GM23338 (cell line): ENCODE measurements at regions not wholly inside any gene's neighbourhood (a gene's known extent, or its start where the extent isn't known, plus 50 kb on each side); places are given as distances from the start of the nearest gene placed in this dataset.

Source experiments
- ATAC-seq: fragments of 200-7000 bp; cut with Tn5 transposase; 3 replicates; pipeline ENCODE4 v1.9.1; 2020
- DNase-seq: peaks from one replicate; pipeline ENCODE4 v3.0.0-alpha.2; 2015; ENCODE audit warnings: low spot score
- H2AFZ ChIP-seq: fragments of 200-600 bp; sonication (generic); 2 replicates; pipeline ENCODE4 v1.8.0; 2016; ENCODE audit warnings: antibody characterized with exemption, mild to moderate bottlenecking, moderate library complexity
- H3F3A ChIP-seq: fragments of 200-600 bp; sonication (generic); replicated peaks from 2 replicates; pipeline ENCODE4 v1.8.0; 2017; ENCODE audit warnings: antibody characterized with exemption, mixed run types, low read depth
- H3K27ac ChIP-seq: fragments of 200-600 bp; sonication (generic); 2 replicates; pipeline ENCODE4 v1.6.1; 2016; ENCODE audit warnings: low read depth
- H3K27me3 ChIP-seq: fragments of 200-600 bp; sonication (generic); 2 replicates; pipeline ENCODE4 v1.8.0; 2016; ENCODE audit warnings: mild to moderate bottlenecking, mixed run types, moderate library complexity; ENCODE audit not compliant: insufficient read depth
- H3K36me3 ChIP-seq: fragments of 200-600 bp; sonication (generic); 2 replicates; pipeline ENCODE4 v1.8.0; 2016; ENCODE audit warnings: mild to moderate bottlenecking; ENCODE audit not compliant: insufficient read depth
- H3K4me1 ChIP-seq: fragments of 200-600 bp; sonication (generic); 2 replicates; pipeline ENCODE4 v1.8.0; 2016; ENCODE audit warnings: mild to moderate bottlenecking, moderate library complexity; ENCODE audit not compliant: insufficient read depth
- H3K4me2 ChIP-seq: fragments of 200-600 bp; sonication (generic); 2 replicates; pipeline ENCODE4 v1.7.1; 2017; ENCODE audit warnings: mixed run types
- H3K4me3 ChIP-seq: fragments of 200-600 bp; sonication (generic); 2 replicates; pipeline ENCODE4 v1.6.1; 2016; ENCODE audit warnings: mixed run types
- H3K79me2 ChIP-seq: fragments of 200-600 bp; sonication (generic); replicated peaks from 2 replicates; pipeline ENCODE4 v1.8.0; 2017; ENCODE audit warnings: mild to moderate bottlenecking; ENCODE audit not compliant: insufficient read depth
- H3K9me2 ChIP-seq: fragments of 200-600 bp; sonication (generic); 2 replicates; pipeline ENCODE4 v1.8.0; 2017; ENCODE audit not compliant: insufficient read depth
- H4K20me1 ChIP-seq: fragments of 200-600 bp; sonication (generic); replicated peaks from 2 replicates; pipeline ENCODE4 v1.8.0; 2017; ENCODE audit warnings: mild to moderate bottlenecking; ENCODE audit not compliant: insufficient read depth
- H3K27ac Mint-ChIP-seq: 2 replicates; pipeline ENCODE4 v1.8.0; 2020; ENCODE audit warnings: inconsistent platforms, mild to moderate bottlenecking, moderate library complexity, mixed read lengths
- H3K27me3 Mint-ChIP-seq: 3 replicates; pipeline ENCODE4 v1.8.0; 2022; ENCODE audit warnings: low read depth, mild to moderate bottlenecking, moderate library complexity, mixed read lengths, inconsistent platforms; ENCODE audit not compliant: insufficient read depth, poor library complexity
- H3K36me3 Mint-ChIP-seq: 3 replicates; pipeline ENCODE4 v1.8.0; 2021; ENCODE audit warnings: low read depth, mild to moderate bottlenecking, inconsistent platforms, moderate library complexity, mixed read lengths
- H3K4me1 Mint-ChIP-seq: 3 replicates; pipeline ENCODE4 v1.8.0; 2020; ENCODE audit warnings: mild to moderate bottlenecking, inconsistent platforms, mixed read lengths
- H3K4me3 Mint-ChIP-seq: 3 replicates; pipeline ENCODE4 v1.8.0; 2021; ENCODE audit warnings: moderate library complexity, mild to moderate bottlenecking, inconsistent platforms, mixed read lengths
- H3K9me3 Mint-ChIP-seq: 3 replicates; pipeline ENCODE4 v1.8.0; 2020; ENCODE audit warnings: moderate library complexity, mild to moderate bottlenecking, inconsistent platforms, mixed read lengths
- CREB1 ChIP-seq: fragments of 250-450 bp; sonication (Bioruptor Pico); IDR thresholded peaks from 2 replicates; pipeline ENCODE4 v1.5.0; 2020; ENCODE audit warnings: low read depth, mild to moderate bottlenecking, moderate library complexity
- CTCF ChIP-seq, 2 experiments: fragments of 200-600 bp in 1 of 2; sonication (generic) in 1 of 2; conservative IDR thresholded peaks; 2 replicates each; pipeline versions ENCODE4 v1.5.1 to v1.6.1; 2016 to 2017; ENCODE audit warnings: antibody characterized with exemption in 2 of 2, low read depth in 2 of 2, mild to moderate bottlenecking in 2 of 2, moderate library complexity in 1 of 2
- ETS1 ChIP-seq: IDR thresholded peaks from 2 replicates; pipeline ENCODE4 v1.6.1; 2016; ENCODE audit warnings: antibody characterized with exemption
- EZH2 ChIP-seq: fragments of 200-600 bp; sonication (generic); IDR thresholded peaks from one replicate; pipeline ENCODE4 v1.8.0; 2017; ENCODE audit warnings: antibody characterized with exemption, mild to moderate bottlenecking, low read depth; ENCODE audit not compliant: unreplicated experiment
- EZH2phosphoT487 ChIP-seq: fragments of 200-600 bp; sonication (generic); IDR thresholded peaks from one replicate; pipeline ENCODE4 v1.8.1; 2018; ENCODE audit warnings: antibody characterized with exemption; ENCODE audit not compliant: unreplicated experiment
- JUNB ChIP-seq: IDR thresholded peaks from one replicate; pipeline ENCODE4 v1.6.1; 2016; ENCODE audit warnings: antibody characterized with exemption; ENCODE audit not compliant: unreplicated experiment
- NANOG ChIP-seq: IDR thresholded peaks from 2 replicates; pipeline ENCODE4 v1.6.1; 2016; ENCODE audit warnings: antibody characterized with exemption, borderline replicate concordance
- POLR2AphosphoS5 ChIP-seq: IDR thresholded peaks from 2 replicates; pipeline ENCODE4 v1.6.1; 2016; ENCODE audit warnings: antibody characterized with exemption, low read depth
- ZNF114 ChIP-seq: fragments of 250-450 bp; sonication (Bioruptor Pico); IDR thresholded peaks from 2 replicates; pipeline ENCODE4 v1.5.0; 2020; ENCODE audit warnings: mild to moderate bottlenecking, moderate library complexity
- ZNF331 ChIP-seq: fragments of 250-450 bp; sonication (Bioruptor Pico); IDR thresholded peaks from 2 replicates; pipeline ENCODE4 v1.5.0; 2020; ENCODE audit warnings: low read depth, mild to moderate bottlenecking, moderate library complexity
- ZNF462 ChIP-seq: fragments of 250-450 bp; sonication (Bioruptor Pico); IDR thresholded peaks from 2 replicates; pipeline ENCODE4 v1.5.0; 2020; ENCODE audit warnings: mild to moderate bottlenecking, moderate library complexity

- no peak for TF ChIP-seq ETS1
- TF ChIP-seq CTCF (conservative IDR thresholded peaks at IDR 0.05; ENCODE audit: low read depth in 2 of 2) = no peak
- TF ChIP-seq EZH2phosphoT487 = no peak
- TF ChIP-seq JUNB = no peak
- TF ChIP-seq ZNF331 = no peak
- no peak for TF ChIP-seq POLR2AphosphoS5
Measured at GRCh38 chr10:44043646-44044375, 341.1 kb downstream of the CXCL12 start (continued).

- DNase-seq (no peak), ATAC-seq (no peak)
- Mint-ChIP-seq H3K4me1 (peaks cover 20% of the 10 kb centered on the region), H3K36me3 (peaks cover 2% of the 10 kb centered on the region; the same call in 1 of the 3 replicates), H3K27me3 (peaks cover 7% of the 10 kb centered on the region), H3K27ac (no peak overlapping the region), H3K4me3 (no peak overlapping the region), H3K9me3 (no peaks in the 10 kb centered on the region; the same call in 1 of the 3 replicates)
- Histone ChIP-seq H3K4me2 (no peak overlapping the region), H3K79me2 (no peaks in the 10 kb centered on the region), H2AFZ (no peak overlapping the region), H3K9me2 (no peaks in the 10 kb centered on the region), H3K27me3 (no peaks in the 10 kb centered on the region), H3K27ac (no peak overlapping the region), H3K36me3 (no peaks in the 10 kb centered on the region), H4K20me1 (no peaks in the 10 kb centered on the region), H3F3A (no peaks in the 10 kb centered on the region), H3K4me3 (no peak overlapping the region), H3K4me1 (0 out of 2 replicates have a peak, but pooled peaks cover 7% of the 10 kb centered on the region)
- TF ChIP-seq JUNB (no peak), EZH2phosphoT487 (no peak), CREB1 (CRISPR knock-in tag) (no peak), ZNF114 (CRISPR knock-in tag) (no peak), EZH2 (no peak), ETS1 (no peak), NANOG (no peak), ZNF462 (CRISPR knock-in tag) (no peak)
Measured at GRCh38 chr10:44042926-44043602, 341.8 kb downstream of the CXCL12 start.
